ENCODE measurements at regions not wholly inside any gene's neighbourhood (a gene's known extent, or its start where the extent isn't known, plus 50 kb on each side); places are given as distances from the start of the nearest gene placed in this dataset.

DNA sequence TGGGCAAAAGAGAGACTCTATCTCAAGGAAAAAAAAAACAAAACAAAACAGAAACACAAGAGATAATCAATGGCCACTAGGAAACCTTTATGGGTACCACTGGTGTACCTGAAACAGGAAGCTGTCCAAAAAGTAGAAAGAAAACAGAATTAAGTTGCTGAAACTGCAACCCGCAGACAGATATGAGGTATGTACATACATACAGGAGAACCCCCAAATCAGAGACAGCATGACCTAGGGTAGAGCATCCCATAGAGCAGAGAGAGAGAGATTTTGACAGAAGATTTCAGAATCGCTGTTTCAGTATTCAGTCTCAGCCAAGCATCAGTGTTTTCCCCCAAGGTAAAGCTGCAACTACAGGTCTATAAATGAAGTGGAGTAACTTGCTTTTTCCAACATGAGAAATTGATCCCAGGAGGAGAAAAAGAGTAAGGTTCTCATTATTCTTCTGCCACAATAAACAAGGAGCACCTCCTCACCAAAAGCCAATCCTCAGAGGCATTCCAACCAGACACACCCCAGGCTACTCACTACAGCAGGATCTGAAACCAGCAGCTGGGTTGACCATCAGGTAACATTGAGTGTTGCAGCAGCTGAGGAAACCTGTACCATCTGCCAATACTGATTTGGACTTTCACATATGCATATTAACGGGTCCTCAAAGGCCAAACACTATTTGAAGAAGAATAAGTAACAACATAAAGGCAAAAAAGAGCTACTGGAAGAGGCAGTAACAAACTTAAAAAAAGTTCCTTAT, 630.0 kb downstream of the TAF11L14 start:
- H3K36me3 ChIP-seq = no peaks in the 10 kb centered on the region
- H3K27ac ChIP-seq = no peak overlapping the region
- H3K4me3 ChIP-seq (ENCODE audit: low read depth in 1 of 2, low read length in 1 of 2) = no peak overlapping the region
- TF ChIP-seq, protein P1, sequence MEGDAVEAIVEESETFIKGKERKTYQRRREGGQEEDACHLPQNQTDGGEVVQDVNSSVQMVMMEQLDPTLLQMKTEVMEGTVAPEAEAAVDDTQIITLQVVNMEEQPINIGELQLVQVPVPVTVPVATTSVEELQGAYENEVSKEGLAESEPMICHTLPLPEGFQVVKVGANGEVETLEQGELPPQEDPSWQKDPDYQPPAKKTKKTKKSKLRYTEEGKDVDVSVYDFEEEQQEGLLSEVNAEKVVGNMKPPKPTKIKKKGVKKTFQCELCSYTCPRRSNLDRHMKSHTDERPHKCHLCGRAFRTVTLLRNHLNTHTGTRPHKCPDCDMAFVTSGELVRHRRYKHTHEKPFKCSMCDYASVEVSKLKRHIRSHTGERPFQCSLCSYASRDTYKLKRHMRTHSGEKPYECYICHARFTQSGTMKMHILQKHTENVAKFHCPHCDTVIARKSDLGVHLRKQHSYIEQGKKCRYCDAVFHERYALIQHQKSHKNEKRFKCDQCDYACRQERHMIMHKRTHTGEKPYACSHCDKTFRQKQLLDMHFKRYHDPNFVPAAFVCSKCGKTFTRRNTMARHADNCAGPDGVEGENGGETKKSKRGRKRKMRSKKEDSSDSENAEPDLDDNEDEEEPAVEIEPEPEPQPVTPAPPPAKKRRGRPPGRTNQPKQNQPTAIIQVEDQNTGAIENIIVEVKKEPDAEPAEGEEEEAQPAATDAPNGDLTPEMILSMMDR (IDR thresholded peaks at IDR 0.05) = no peak
- no peaks in the 10 kb centered on the region for H3K4me1 ChIP-seq (ENCODE audit: control insufficient read depth in 1 of 2, insufficient read depth in 1 of 2, low read depth in 1 of 2, low read length in 1 of 2)
- no peaks in the 10 kb centered on the region for H3K27me3 ChIP-seq
- no peaks in the 10 kb centered on the region for H3K9me3 ChIP-seq

DNA sequence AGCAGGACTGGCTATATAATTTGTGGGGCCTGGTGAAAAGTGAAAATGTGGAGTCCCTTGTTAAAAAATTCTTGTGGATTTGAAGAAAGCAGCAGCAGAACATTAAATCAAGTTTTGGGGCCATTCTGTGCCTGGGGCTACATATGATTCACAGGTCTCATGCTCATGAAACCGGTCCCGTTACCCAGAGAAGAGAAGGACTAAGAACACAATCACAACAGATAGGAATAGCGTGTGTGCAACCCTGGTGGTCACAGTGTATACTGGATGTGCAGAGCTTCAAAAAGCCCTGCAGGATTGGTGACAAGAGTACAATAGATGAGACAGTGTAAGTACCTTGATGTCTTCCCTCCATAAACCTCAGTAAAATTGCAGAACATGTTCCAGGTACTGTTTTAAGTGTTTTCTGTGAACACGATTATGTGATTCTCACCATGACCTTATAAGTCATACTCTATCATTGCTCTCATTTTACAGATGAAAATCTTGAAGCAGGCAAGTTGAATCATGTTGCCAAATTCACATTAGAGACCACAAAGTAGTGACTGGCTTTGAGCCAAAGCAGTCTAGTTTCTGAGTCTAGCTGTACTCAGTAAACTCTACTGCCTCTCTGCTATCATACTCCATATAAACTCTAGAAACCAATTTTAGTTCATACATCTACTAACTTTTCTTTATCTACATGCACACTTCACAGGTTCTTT, 636.5 kb downstream of the TAF11L14 start:
- TF ChIP-seq, protein P1 (IDR thresholded peaks at IDR 0.05) = no peak
- Histone ChIP-seq H3K36me3 (no peaks in the 10 kb centered on the region), H3K27me3 (no peaks in the 10 kb centered on the region), H3K4me3 (ENCODE audit: low read depth in 1 of 2, low read length in 1 of 2) (no peak overlapping the region), H3K4me1 (ENCODE audit: control insufficient read depth in 1 of 2, insufficient read depth in 1 of 2, low read depth in 1 of 2, low read length in 1 of 2) (no peaks in the 10 kb centered on the region), H3K9me3 (no peaks in the 10 kb centered on the region), H3K27ac (no peak overlapping the region)

DNA sequence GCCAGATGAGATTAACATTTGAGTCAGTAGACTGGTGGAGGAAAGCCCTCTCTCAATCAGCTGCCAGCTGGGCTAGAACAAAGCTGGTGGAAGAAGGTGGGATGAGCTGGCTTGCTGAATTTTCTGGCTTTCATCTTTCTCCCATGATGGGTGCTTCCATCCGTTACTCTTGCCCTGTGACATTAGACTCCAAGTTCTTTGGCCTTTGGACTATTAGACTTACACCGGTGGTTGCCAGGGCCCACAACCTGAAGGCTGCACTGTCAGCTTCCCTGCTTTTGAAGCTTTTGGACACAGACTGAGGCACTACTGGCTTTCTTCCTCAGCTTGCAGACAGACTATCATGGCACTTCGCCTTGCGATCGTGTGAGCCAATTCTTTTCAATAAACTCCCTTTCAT, 642.7 kb downstream of the TAF11L14 start:
- Histone ChIP-seq H3K9me3 (no peaks in the 10 kb centered on the region), H3K4me1 (ENCODE audit: control insufficient read depth in 1 of 2, insufficient read depth in 1 of 2, low read depth in 1 of 2, low read length in 1 of 2) (no peaks in the 10 kb centered on the region), H3K4me3 (ENCODE audit: low read depth in 1 of 2, low read length in 1 of 2) (no peak overlapping the region), H3K27me3 (no peaks in the 10 kb centered on the region), H3K27ac (no peak overlapping the region), H3K36me3 (no peaks in the 10 kb centered on the region)
- TF ChIP-seq, protein P1 (IDR thresholded peaks at IDR 0.05) = no peak

DNA sequence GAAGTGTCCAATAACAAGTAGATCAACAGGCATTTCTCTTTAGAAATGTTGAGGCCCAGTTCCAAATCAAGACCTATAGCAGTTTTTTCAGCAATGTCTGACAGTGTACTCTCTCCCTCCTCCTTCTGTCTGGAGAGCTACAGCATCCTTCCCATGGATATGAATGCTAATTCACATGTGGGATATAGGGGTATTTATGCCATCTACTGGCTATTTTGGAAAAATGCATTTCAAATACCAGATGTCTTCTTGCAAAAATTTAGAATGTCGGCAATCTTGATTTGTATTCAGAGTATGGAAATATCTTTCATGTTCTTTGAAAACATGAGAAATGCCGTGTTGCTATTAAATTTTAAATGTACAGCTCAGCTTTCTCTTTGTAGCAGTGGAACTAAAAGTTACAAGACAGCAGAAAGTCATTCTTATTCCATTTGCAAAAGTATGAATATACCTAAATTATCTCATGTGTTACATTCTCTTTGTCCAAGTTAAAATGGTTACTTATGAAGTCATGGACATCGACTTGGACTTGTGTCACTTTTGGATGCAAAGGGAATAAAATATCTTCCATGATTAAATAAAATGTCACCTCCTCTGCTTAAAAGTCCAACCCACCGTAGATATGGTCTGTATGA, 647.8 kb downstream of the TAF11L14 start:
- Histone ChIP-seq H3K27me3 (no peaks in the 10 kb centered on the region), H3K36me3 (no peaks in the 10 kb centered on the region), H3K9me3 (no peaks in the 10 kb centered on the region), H3K4me1 (ENCODE audit: control insufficient read depth in 1 of 2, insufficient read depth in 1 of 2, low read depth in 1 of 2, low read length in 1 of 2) (no peaks in the 10 kb centered on the region), H3K27ac (no peak overlapping the region), H3K4me3 (ENCODE audit: low read depth in 1 of 2, low read length in 1 of 2) (no peak overlapping the region)
- TF ChIP-seq, protein P1 (IDR thresholded peaks at IDR 0.05) = no peak

DNA sequence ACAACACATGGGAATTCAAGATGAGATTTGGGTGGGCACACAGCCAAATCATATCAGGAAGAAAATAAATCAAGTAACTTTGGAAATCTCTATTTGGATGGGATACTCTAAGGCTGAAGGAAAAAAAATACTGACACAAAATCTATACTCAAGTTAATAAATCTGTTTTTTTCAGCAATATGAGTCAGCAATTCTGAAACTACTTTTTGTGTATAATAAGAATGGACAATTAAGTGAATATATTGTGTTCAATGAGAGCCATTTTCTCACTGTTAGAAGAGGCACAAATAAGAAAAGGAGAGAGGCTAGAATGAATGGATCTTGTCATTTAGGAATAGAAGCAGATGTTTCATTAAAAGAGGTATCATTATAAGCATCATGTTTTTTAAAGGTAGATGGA, 651.0 kb downstream of the TAF11L14 start:
- Histone ChIP-seq H3K36me3 (no peaks in the 10 kb centered on the region), H3K4me3 (ENCODE audit: low read depth in 1 of 2, low read length in 1 of 2) (no peak overlapping the region), H3K9me3 (no peaks in the 10 kb centered on the region), H3K4me1 (ENCODE audit: control insufficient read depth in 1 of 2, insufficient read depth in 1 of 2, low read depth in 1 of 2, low read length in 1 of 2) (no peaks in the 10 kb centered on the region), H3K27ac (no peak overlapping the region), H3K27me3 (no peaks in the 10 kb centered on the region)
- TF ChIP-seq, protein P1 (IDR thresholded peaks at IDR 0.05) = no peak
